ENCODE measurements at regions not wholly inside any gene's neighbourhood (a gene's known extent, or its start where the extent isn't known, plus 50 kb on each side); places are given as distances from the start of the nearest gene placed in this dataset.

GRCh38 chr21:26736449-26736848, 108.8 kb downstream of the ADAMTS1 start:
- no peak for DNase-seq

GRCh38 chr21:26732432-26733221, 112.6 kb downstream of the ADAMTS1 start:
- peak; percentile 20 for DNase-seq

- no peak for DNase-seq
Observed at GRCh38 chr21:26719750-26720149, 125.5 kb downstream of the ADAMTS1 start.

DNA sequence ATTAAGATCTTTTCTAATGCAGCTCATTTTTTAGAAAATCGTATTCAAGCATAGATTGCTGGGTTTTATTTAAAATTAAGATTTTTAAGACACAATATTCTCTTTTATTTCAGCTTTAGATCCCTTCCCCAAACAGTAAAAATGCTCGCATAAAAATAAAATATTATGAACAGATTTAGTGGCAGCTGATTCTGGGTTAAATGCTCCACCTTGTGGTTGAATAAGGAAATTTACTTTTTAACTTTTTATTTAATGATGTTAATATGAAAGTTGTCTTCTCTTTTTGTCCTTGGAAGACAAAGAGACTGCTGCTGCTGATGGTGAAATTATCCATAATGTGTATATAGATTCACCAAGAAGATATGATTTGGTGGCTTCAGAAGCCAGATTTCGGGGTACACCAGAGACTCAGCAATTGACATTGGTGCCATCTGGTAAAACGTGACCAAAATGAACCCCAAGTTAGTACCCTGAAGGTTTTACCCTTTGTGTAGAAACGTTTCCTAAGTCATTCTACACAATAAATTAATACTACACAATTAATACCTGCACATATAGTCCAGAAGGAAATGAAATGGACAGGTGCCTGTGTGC, 128.0 kb downstream of the ADAMTS1 start:
- DNase-seq: no peak

GRCh38 chr21:26715878-26716506, 129.2 kb downstream of the ADAMTS1 start:
- DNase-seq: peak; percentile 1

DNA sequence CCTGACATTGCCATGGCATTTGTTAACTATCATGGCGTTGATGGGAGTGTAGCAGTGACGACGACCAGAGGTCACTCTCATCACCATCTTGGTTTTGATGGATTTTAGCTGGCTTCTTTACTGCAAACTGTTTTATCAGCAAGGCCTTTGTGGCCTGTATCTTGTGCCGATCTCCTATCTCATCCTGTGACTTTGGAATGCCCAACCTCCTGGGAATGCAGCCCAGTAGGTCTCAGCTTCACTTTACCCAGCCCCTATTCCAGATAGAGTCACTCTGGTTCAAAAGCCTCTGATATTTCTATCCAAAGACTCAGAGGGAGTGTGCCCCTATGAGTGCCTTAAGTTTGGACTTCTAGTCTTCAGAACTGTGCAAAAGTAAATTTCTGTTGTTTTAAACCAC, 130.1 kb downstream of the ADAMTS1 start:
- DNase-seq: no peak

GRCh38 chr21:26710155-26710554, 135.1 kb downstream of the ADAMTS1 start:
- DNase-seq: no peak

DNA sequence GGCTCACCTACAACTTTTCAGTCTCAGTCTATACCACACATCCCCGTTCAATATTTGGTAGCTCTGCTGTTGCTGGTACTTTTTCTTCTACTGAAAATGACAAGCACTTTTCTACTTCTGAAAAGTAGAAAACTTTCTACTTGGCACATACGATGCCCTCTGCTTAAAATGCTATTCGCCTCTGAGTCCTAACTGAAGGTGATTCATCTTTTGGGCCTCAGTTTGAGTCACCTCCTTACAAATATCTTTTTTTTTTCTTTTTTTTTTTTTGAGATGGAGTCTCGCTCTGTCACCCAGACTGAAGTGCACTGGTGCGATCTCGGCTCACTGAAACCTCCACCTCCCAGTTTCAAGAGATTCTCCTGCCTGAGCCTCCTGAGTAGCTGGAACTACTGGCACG, 136.0 kb upstream of the CYYR1 start:
- DNase-seq: no peak

DNA sequence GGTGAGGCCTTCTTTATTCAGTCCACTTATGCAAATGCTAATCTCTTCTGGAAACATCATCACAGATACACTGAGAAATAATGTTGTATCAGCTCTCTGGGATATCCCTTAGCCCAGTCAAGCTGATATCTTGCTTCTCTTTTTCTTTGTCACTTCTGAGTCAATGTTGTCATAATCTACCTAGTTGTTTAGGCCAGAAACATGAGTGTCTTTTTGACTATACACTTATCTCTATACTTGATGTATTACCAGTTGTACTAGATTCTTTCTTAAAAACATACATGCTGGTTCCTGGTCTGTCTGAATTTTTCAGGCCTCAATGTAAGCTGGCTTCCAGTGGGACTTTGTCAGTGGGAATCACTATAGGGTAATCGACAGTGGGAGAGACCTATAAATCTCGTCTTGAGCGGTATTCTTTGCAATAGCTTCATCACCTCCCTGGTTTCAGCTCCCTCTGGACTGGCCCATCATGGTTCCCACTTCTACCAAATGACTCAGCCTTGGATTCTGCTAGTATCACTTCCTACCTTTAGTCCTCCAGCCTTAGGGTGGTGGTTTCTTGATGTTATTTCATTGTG, 135.2 kb upstream of the CYYR1 start:
- DNase-seq: no peak

DNA sequence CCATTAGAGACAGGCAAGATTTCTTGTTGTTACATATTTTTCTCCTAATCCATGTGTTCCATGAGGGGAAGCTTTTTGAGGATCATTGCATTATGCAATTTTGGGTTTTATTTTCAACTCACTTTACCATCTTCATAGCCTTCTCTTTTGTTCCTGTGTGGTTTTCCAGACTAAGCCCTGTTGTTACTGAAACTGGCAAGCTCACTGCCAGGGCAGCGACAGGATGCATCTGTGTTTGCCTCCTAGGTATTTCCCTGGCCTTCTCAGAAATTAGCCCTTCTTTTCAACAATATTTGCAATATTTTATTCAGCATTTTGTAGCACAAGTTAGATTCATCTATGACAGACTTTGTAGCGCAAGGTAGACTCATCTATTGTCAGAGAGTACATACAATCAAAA, 134.2 kb upstream of the CYYR1 start:
- no peak for DNase-seq

DNA sequence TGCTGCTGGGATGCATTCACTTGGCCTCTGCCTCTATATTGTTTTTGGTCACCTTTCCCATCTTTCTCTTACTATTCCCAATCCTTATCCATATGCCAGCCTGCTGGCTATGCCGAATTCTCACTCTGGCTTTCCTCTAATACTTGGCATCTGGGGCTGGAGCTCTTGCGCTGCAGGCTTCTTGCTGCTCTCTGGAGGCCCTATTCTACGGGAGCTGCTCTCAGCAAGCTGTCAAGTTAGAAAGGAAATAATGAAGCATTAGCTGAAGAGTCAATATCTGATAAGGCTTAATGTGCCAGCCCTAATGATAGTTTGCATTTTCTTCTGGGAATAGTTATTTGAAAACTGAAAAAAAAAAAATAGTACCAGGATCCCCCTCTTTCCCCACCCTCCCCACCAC, 125.3 kb upstream of the CYYR1 start:
- DNase-seq: no peak

GRCh38 chr21:26691416-26691815, 118.3 kb upstream of the CYYR1 start:
- no peak for DNase-seq

- no peak for DNase-seq
Observed at GRCh38 chr21:26686705-26687104, 113.6 kb upstream of the CYYR1 start.

GRCh38 chr21:26686278-26686677, 113.2 kb upstream of the CYYR1 start:
- no peak for DNase-seq

- no peak for DNase-seq
Observed at GRCh38 chr21:26684889-26685288, 111.8 kb upstream of the CYYR1 start.

GRCh38 chr21:26683996-26684395, 110.9 kb upstream of the CYYR1 start:
- no peak for DNase-seq

DNA sequence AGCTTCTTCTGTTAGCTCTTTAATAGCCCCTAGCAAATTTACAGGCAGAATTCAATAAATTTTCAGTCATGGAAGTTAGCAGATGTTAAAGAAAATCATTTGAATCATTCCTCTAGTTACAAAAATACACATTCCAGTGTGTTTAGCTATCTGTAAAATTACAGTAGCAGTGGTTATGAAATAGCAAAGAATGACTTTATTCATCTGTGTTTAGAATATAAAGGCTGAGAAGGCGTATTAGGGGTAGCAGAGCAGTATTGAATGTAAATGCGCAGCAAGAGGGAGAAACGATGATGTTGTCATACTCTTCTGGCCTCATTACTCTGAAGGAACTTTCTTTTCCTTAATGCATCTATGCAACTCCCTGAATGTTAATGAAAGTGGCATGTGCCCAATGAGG, 106.2 kb upstream of the CYYR1 start:
- no peak for DNase-seq

DNA sequence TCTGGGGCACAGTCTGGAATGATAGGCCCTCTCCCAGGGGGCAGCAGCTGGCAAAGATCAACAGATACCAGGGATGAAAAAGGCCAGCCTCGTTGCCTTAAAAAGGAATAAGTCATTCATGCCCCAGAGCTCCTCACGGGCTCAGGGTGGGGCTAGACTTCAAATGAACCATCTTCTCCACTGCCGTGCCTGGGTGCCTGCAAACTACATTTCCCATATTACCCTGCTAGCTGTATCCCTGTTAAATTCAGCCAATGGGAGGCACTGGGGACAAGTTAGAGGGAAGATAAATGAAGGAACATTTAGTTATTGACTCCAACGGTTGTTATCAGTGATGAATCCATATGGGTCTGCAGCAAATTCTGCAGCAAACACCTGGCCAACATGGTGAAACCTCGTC, 101.2 kb upstream of the CYYR1 start:
- no peak for DNase-seq

GRCh38 chr21:26669215-26669764, 96.2 kb upstream of the CYYR1 start:
- DNase-seq: no peak

DNA sequence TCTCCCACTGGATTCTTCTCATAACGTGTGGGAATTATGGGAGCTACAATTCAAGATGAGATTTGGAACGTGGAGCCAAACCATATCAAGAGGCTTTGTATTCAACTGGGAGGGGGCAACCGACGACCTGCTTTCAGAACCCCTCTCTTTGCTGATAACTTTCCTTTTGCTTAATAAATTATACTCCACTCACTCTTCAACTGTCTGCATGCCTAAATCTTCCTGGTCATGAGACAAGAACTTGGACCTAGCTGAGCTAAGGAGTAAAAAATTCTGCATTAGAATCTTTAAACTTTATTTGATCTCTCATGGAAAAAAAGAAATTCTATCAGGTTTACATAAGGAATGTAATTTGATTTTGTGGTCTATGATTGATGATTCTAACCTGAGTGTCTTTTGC, 86.7 kb upstream of the CYYR1 start:
- DNase-seq: no peak

GRCh38 chr21:26659182-26659581, 86.1 kb upstream of the CYYR1 start:
- DNase-seq: no peak

GRCh38 chr21:26655460-26655859, 82.4 kb upstream of the CYYR1 start:
- no peak for DNase-seq

- DNase-seq: no peak
Observed at GRCh38 chr21:26653430-26653829, 80.3 kb upstream of the CYYR1 start.

DNA sequence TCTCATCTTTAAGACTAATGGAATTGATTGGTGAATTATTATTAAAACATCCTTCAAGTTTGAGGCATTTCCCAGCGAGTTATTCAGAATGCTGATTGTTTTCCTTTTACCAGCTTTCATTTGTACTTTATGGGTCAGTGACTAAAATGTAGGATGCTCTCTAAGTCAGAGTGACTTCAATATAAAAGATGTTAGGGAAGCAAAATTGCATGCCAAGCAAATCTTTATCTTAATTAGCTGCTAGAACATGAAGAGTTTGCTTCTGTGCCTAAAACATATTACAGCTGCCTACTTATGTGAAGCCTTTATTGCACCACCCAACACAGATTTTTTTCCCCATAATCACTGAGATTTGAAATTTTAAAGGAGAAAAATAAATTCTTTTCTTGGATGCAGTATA, 79.8 kb upstream of the CYYR1 start:
- no peak for DNase-seq
